ENCODE measurements at regions not wholly inside any gene's neighbourhood (a gene's known extent, or its start where the extent isn't known, plus 50 kb on each side); places are given as distances from the start of the nearest gene placed in this dataset.

- Histone ChIP-seq H3K27me3 (ENCODE audit: control insufficient read depth in 1 of 2, insufficient read depth in 2 of 2, low read length in 2 of 2) (peaks cover 1 to 3% of the 10 kb centered on the region in 2 experiments; a peak in 1 of 5 replicates), H3K9ac (ENCODE audit: insufficient read depth, low read depth, low read length) (no peak overlapping the region), H3K4me3 (replicated peaks in 1 of 3; ENCODE audit: insufficient read depth in 1 of 3, low read depth in 2 of 3, low read length in 3 of 3) (no peak overlapping the region), H3K27ac (ENCODE audit: extremely low read length, insufficient read depth, low read length) (no peak overlapping the region), H3K4me2 (ENCODE audit: low read depth, low read length) (no peak overlapping the region), H2AFZ (ENCODE audit: low read length) (no peak overlapping the region), H3K4me1 (ENCODE audit: insufficient read depth, low read length) (no peaks in the 10 kb centered on the region), H3K79me2 (ENCODE audit: insufficient read depth, low read length) (no peaks in the 10 kb centered on the region), H3K9me3 (ENCODE audit: low read length) (peaks cover 7% of the 10 kb centered on the region; the same call in 1 of the 2 replicates), H3K36me3 (replicated peaks in 1 of 2; ENCODE audit: control insufficient read depth in 1 of 2, insufficient read depth in 2 of 2, low read length in 2 of 2) (no peaks in the 10 kb centered on the region), H4K20me1 (ENCODE audit: insufficient read depth, low read length) (no peaks in the 10 kb centered on the region)
- in situ Hi-C loops (cut with HindIII; ENCODE audit: extremely low pct_ligation_motif_present, low pct_unique_long_range_greater_than_20kb) (no loop called here), intact Hi-C loops (cut with micrococcal nuclease; ENCODE audit: unreplicated experiment) (no loop called here)
- ChIA-PET CTCF (ENCODE audit: low intra/inter-chr PET ratio, low total read pairs) (no interaction called here), POLR2A (no interaction called here)
- no peak for TF ChIP-seq SRSF9 (IDR thresholded peaks at IDR 0.05; ENCODE audit: borderline replicate concordance, insufficient read depth, low read depth, low read length, poor library complexity, severe bottlenecking)
- TF ChIP-seq CENPBD1 (CRISPR knock-in tag; IDR thresholded peaks at IDR 0.05; ENCODE audit: borderline replicate concordance, low read depth): no peak
- no peak for TF ChIP-seq NR2F2 (IDR thresholded peaks at IDR 0.05; ENCODE audit: borderline replicate concordance, low read depth)
- TF ChIP-seq ZNF207 (IDR thresholded peaks at IDR 0.05; ENCODE audit: borderline replicate concordance): no peak
- TF ChIP-seq GPBP1L1 (CRISPR knock-in tag; IDR thresholded peaks at IDR 0.05): no peak
- no peak for TF ChIP-seq CTCF (CRISPR knock-in tag; IDR thresholded peaks at IDR 0.05)
- no peak for TF ChIP-seq ZNF800 (CRISPR knock-in tag; IDR thresholded peaks at IDR 0.05)
- no peak for TF ChIP-seq SNAPC5 (CRISPR knock-in tag; IDR thresholded peaks at IDR 0.05; ENCODE audit: borderline replicate concordance)
- TF ChIP-seq ZFP37 (CRISPR knock-in tag; IDR thresholded peaks at IDR 0.05; ENCODE audit: borderline replicate concordance): no peak
- TF ChIP-seq ZNF292 (CRISPR knock-in tag; IDR thresholded peaks at IDR 0.05; ENCODE audit: borderline replicate concordance, low read depth): no peak
- TF ChIP-seq SCMH1 (CRISPR knock-in tag; IDR thresholded peaks at IDR 0.05; ENCODE audit: borderline replicate concordance): no peak
- DNase-seq (ENCODE audit: low spot score) (no peak), ATAC-seq (no peak), FAIRE-seq (no peak)
- no TSS peak for BruUV-seq (replicated peaks)
- WGBS (ENCODE audit: low lambda C conversion rate): 25% methylated on average over 5 of the region's 5 CpGs
These were observed 174.9 kb upstream of the SMIM23 start for GRCh38 chr5:171610686-171611085.

All from HepG2 (cell line).